CD4-positive, CD25-positive, alpha-beta regulatory T cell (primary cell): ENCODE measurements at regions not wholly inside any gene's neighbourhood (a gene's known extent, or its start where the extent isn't known, plus 50 kb on each side); places are given as distances from the start of the nearest gene placed in this dataset.
A peak's percentile ranks its signal among the peaks of the same experiment; 100 is the strongest.
"Not testable (repeated sequence)": the region's sequence is repeated elsewhere in the genome, so short reads cannot be mapped to it uniquely, and the experiment has no call there.

Experiments
- ATAC-seq, 2 donors: fragments of 150-1000 bp; cut with Tn5 transposase; one replicate each; pipeline ENCODE4 v1.10.0; 2021; ENCODE audit warnings: low read depth in 2 of 2, moderate number of reproducible peaks in 2 of 2, moderate library complexity in 1 of 2
- DNase-seq, 3 donors: peaks; one replicate each; pipeline versions ENCODE4 v3.0.0 to v3.0.0-alpha.2; 2012 to 2022; ENCODE audit warnings: mixed read lengths in 1 of 3
- H3K27ac ChIP-seq: one replicate; pipeline ENCODE4 v1.7.0; 2013; ENCODE audit warnings: mild to moderate bottlenecking, low read length; ENCODE audit not compliant: insufficient read depth, poor library complexity, severe bottlenecking
- H3K27me3 ChIP-seq: one replicate; pipeline ENCODE4 v1.7.0; 2013; ENCODE audit warnings: low read length; ENCODE audit not compliant: control insufficient read depth, insufficient read depth
- H3K36me3 ChIP-seq: one replicate; pipeline ENCODE4 v1.7.0; 2013; ENCODE audit warnings: mild to moderate bottlenecking, low read length, moderate library complexity; ENCODE audit not compliant: control insufficient read depth, insufficient read depth
- H3K4me1 ChIP-seq: 2 replicates; pipeline ENCODE4 v1.7.0; 2013; ENCODE audit warnings: mild to moderate bottlenecking, low read length; ENCODE audit not compliant: insufficient read depth, control insufficient read depth, poor library complexity, severe bottlenecking
- H3K4me3 ChIP-seq: one replicate; pipeline ENCODE4 v1.7.0; 2013; ENCODE audit warnings: low read depth, mild to moderate bottlenecking, low read length, moderate library complexity
- H3K9me3 ChIP-seq, 2 experiments: 1 replicate in 1 of 2; 2 replicates in 1 of 2; pipeline ENCODE4 v1.7.0; 2013; ENCODE audit warnings: low read length in 2 of 2, mild to moderate bottlenecking in 1 of 2, moderate library complexity in 1 of 2; ENCODE audit not compliant: control insufficient read depth in 2 of 2
- H3K27ac Mint-ChIP-seq, 3 donors: one replicate each; pipeline ENCODE4 v1.8.0; 2020 to 2022; ENCODE audit warnings: mild to moderate bottlenecking in 3 of 3, mixed read lengths in 3 of 3, moderate library complexity in 2 of 3
- H3K27me3 Mint-ChIP-seq: one replicate; pipeline ENCODE4 v1.8.0; 2022; ENCODE audit warnings: mild to moderate bottlenecking, mixed read lengths
- H3K36me3 Mint-ChIP-seq: one replicate; pipeline ENCODE4 v1.8.0; 2020; ENCODE audit warnings: mixed read lengths
- H3K4me1 Mint-ChIP-seq, 4 donors: one replicate each; pipeline ENCODE4 v1.8.0; 2020 to 2022; ENCODE audit warnings: mixed read lengths in 4 of 4, mild to moderate bottlenecking in 1 of 4
- H3K4me3 Mint-ChIP-seq, 4 donors: one replicate each; pipeline ENCODE4 v1.8.0; 2020 to 2022; ENCODE audit warnings: mild to moderate bottlenecking in 4 of 4, mixed read lengths in 4 of 4, moderate library complexity in 3 of 4
- H3K9me3 Mint-ChIP-seq, 7 donors: one replicate each; pipeline ENCODE4 v1.8.0; 2020 to 2022; ENCODE audit warnings: mixed read lengths in 7 of 7, mild to moderate bottlenecking in 3 of 7, moderate library complexity in 2 of 7

- H3K27me3 Mint-ChIP-seq = peaks cover 14% of the 10 kb centered on the region
- ATAC-seq = no peak
- peak overlapping the region in 2 of 4 donors; percentile 28 to 78 for H3K4me3 Mint-ChIP-seq
Measured at GRCh38 chr6:3916211-3916610, 67.0 kb downstream of the FAM50B start.

GRCh38 chr6:3916749-3917148 lies 67.6 kb downstream of the FAM50B start:
- not testable (repeated sequence) for H3K9me3 ChIP-seq, DNase-seq, H3K27ac Mint-ChIP-seq, H3K36me3 ChIP-seq, H3K4me3 ChIP-seq, ATAC-seq, H3K27me3 ChIP-seq, H3K36me3 Mint-ChIP-seq, H3K27ac ChIP-seq, H3K4me3 Mint-ChIP-seq, H3K9me3 Mint-ChIP-seq
- H3K4me1 ChIP-seq = peaks cover 27% of the 10 kb centered on the region
- Mint-ChIP-seq H3K4me1 (peaks cover 22 to 42% (median 26%) of the 10 kb centered on the region in 4 donors), H3K27me3 (peaks cover 10% of the 10 kb centered on the region)

More at GRCh38 chr6:3916211-3916610, 67.0 kb downstream of the FAM50B start:
- H3K36me3 ChIP-seq = no peaks in the 10 kb centered on the region
- DNase-seq = peak in 1 of 3 donors; percentile 55
- no peaks in the 10 kb centered on the region for H3K9me3 Mint-ChIP-seq
- H3K27ac Mint-ChIP-seq = peak overlapping the region in 1 of 3 donors; percentile 20
- no peaks in the 10 kb centered on the region for H3K36me3 Mint-ChIP-seq
- peak overlapping the region; percentile 64 for H3K4me3 ChIP-seq
- peaks cover 27% of the 10 kb centered on the region for H3K4me1 ChIP-seq
- H3K9me3 ChIP-seq = no peaks in the 10 kb centered on the region
- H3K4me1 Mint-ChIP-seq = peaks cover 22 to 47% (median 27%) of the 10 kb centered on the region in 4 donors
- H3K27ac ChIP-seq = no peak overlapping the region
- H3K27me3 ChIP-seq = peaks cover 2% of the 10 kb centered on the region

DNA sequence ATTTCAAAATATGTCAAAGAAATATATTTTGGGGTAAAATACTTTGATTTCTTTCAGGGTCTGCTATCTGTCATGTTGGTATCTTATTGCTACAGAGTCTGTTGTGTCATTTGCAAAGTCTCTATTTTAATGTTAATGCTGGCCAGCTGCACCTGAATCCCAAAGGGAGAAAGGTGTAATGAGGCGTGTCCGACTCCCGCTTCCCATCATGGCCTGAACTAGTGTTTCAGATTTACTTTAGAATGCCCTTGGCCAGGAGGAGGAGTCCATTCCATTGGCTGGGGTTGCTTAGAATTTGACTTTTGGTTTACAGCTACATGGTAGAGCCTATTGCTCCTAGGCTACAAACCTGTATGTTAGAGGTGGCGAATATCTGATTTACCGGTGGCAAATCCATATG lies 69.3 kb downstream of the FAM50B start:
- ATAC-seq = no peak
- Mint-ChIP-seq H3K4me1 (peaks cover 21 to 35% (median 23%) of the 10 kb centered on the region in 4 donors), H3K36me3 (no peaks in the 10 kb centered on the region), H3K27me3 (peaks cover 12% of the 10 kb centered on the region), H3K9me3 (no peaks in the 10 kb centered on the region), H3K4me3 (no peak overlapping the region), H3K27ac (no peak overlapping the region)
- Histone ChIP-seq H3K4me3 (no peak overlapping the region), H3K27ac (no peak overlapping the region), H3K4me1 (peaks cover 27% of the 10 kb centered on the region), H3K27me3 (no peaks in the 10 kb centered on the region), H3K9me3 (no peaks in the 10 kb centered on the region), H3K36me3 (no peaks in the 10 kb centered on the region)
- no peak for DNase-seq

DNA sequence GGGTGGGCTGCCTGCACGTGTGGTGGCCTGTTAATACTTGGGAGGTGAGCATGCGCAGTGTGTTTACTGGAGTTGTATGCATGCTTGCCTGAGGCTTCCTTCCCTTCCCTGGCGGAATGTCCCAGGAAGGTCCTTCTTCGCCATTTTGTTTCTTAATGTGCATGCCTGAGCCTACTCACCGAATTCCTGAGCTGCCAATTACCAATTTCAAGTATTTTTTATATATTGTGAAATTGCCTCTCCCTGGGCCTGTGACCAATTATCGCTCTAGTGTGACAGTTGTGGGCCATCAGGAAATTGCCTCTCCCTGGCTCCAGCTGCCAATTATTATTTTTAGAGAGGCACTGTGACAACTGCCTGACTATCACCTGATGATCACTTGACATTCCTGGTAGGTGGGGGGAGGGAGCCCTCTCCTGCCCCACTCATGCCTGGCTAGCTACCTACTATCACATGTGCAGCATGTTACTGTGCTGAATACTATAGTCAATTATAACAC lies 70.0 kb downstream of the FAM50B start:
- no peaks in the 10 kb centered on the region for H3K27me3 ChIP-seq
- peaks cover 12% of the 10 kb centered on the region for H3K27me3 Mint-ChIP-seq
- no peak overlapping the region for H3K4me3 ChIP-seq
- no peak for DNase-seq
- peaks cover 23% of the 10 kb centered on the region for H3K4me1 ChIP-seq
- no peak overlapping the region for H3K4me3 Mint-ChIP-seq
- H3K9me3 ChIP-seq = no peaks in the 10 kb centered on the region
- H3K36me3 ChIP-seq = no peaks in the 10 kb centered on the region
- H3K27ac ChIP-seq = no peak overlapping the region
- H3K9me3 Mint-ChIP-seq = no peaks in the 10 kb centered on the region
- H3K4me1 Mint-ChIP-seq = peaks cover 17 to 29% (median 20%) of the 10 kb centered on the region in 4 donors
- ATAC-seq = no peak
- no peak overlapping the region for H3K27ac Mint-ChIP-seq
- H3K36me3 Mint-ChIP-seq = no peaks in the 10 kb centered on the region

GRCh38 chr6:3919849-3920248 lies 70.7 kb downstream of the FAM50B start:
- H3K4me3 ChIP-seq = no peak overlapping the region
- Mint-ChIP-seq H3K27ac (no peak overlapping the region), H3K9me3 (no peaks in the 10 kb centered on the region), H3K36me3 (no peaks in the 10 kb centered on the region), H3K27me3 (peaks cover 12% of the 10 kb centered on the region), H3K4me1 (peaks cover 14 to 23% (median 16%) of the 10 kb centered on the region in 4 donors), H3K4me3 (no peak overlapping the region)
- no peaks in the 10 kb centered on the region for H3K36me3 ChIP-seq
- ATAC-seq (no peak), DNase-seq (no peak)
- no peak overlapping the region for H3K27ac ChIP-seq
- no peaks in the 10 kb centered on the region for H3K27me3 ChIP-seq
- peaks cover 17% of the 10 kb centered on the region for H3K4me1 ChIP-seq
- no peaks in the 10 kb centered on the region for H3K9me3 ChIP-seq

DNA sequence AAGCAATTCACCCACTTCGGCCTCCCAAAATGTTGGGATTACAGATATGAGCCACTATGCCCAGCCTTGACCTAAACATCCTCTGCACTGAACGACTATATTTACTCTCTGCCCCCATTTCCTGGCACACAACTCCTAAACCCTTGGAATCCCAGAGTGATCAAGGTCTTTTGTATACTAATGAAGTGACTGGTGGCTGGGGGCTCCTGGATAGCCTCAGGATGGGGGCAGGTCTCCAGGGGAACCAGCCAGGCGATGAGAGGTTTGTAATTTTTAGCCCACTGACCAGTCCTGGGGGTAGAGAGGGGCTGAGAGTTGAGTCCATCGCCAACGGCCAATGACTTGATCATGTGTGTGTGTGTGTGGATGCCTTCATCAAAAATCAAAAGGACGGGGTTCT lies 71.1 kb downstream of the FAM50B start:
- DNase-seq (no peak), ATAC-seq (no peak)
- H3K9me3 ChIP-seq = no peaks in the 10 kb centered on the region
- H3K27me3 Mint-ChIP-seq = peaks cover 15% of the 10 kb centered on the region
- no peaks in the 10 kb centered on the region for H3K36me3 Mint-ChIP-seq
- peaks cover 12% of the 10 kb centered on the region for H3K4me1 ChIP-seq
- H3K27ac ChIP-seq = no peak overlapping the region
- no peak overlapping the region for H3K27ac Mint-ChIP-seq
- H3K4me1 Mint-ChIP-seq = peaks cover 9 to 18% (median 11%) of the 10 kb centered on the region in 4 donors
- H3K4me3 ChIP-seq = no peak overlapping the region
- no peaks in the 10 kb centered on the region for H3K9me3 Mint-ChIP-seq
- no peak overlapping the region for H3K4me3 Mint-ChIP-seq
- H3K27me3 ChIP-seq = no peaks in the 10 kb centered on the region
- no peaks in the 10 kb centered on the region for H3K36me3 ChIP-seq

GRCh38 chr6:3921663-3922062 lies 72.5 kb downstream of the FAM50B start:
- no peaks in the 10 kb centered on the region for H3K9me3 Mint-ChIP-seq
- Histone ChIP-seq H3K4me3 (no peak overlapping the region), H3K27ac (no peak overlapping the region), H3K27me3 (no peaks in the 10 kb centered on the region), H3K36me3 (no peaks in the 10 kb centered on the region), H3K9me3 (no peaks in the 10 kb centered on the region), H3K4me1 (no peaks in the 10 kb centered on the region)
- H3K27me3 Mint-ChIP-seq = peaks cover 20% of the 10 kb centered on the region
- H3K4me3 Mint-ChIP-seq = no peak overlapping the region
- no peak for ATAC-seq
- no peaks in the 10 kb centered on the region for H3K36me3 Mint-ChIP-seq
- no peak overlapping the region for H3K27ac Mint-ChIP-seq
- DNase-seq = no peak
- peaks cover 0 to 5% (median 2%) of the 10 kb centered on the region in 4 donors for H3K4me1 Mint-ChIP-seq

GRCh38 chr6:3922619-3923018 lies 73.4 kb downstream of the FAM50B start:
- H3K27ac ChIP-seq, ATAC-seq, H3K36me3 ChIP-seq, H3K27me3 ChIP-seq, H3K4me3 Mint-ChIP-seq, H3K4me1 ChIP-seq, H3K27ac Mint-ChIP-seq, H3K36me3 Mint-ChIP-seq, H3K9me3 ChIP-seq, H3K9me3 Mint-ChIP-seq, H3K4me1 Mint-ChIP-seq, DNase-seq, H3K4me3 ChIP-seq: not testable (repeated sequence)
- H3K27me3 Mint-ChIP-seq = peaks cover 20% of the 10 kb centered on the region
